Transverse colon (tissue), 4 donors: ENCODE measurements at regions not wholly inside any gene's neighbourhood (a gene's known extent, or its start where the extent isn't known, plus 50 kb on each side); places are given as distances from the start of the nearest gene placed in this dataset.

Experiments used
- DNase-seq: peaks from one replicate; pipeline ENCODE4 v3.0.0-alpha.2; 2019
- H3K27ac ChIP-seq, 4 donors: fragments of 200-600 bp; sonication (generic); 2 replicates each; pipeline ENCODE4 v1.5.1; 2016 to 2018; ENCODE audit warnings: inconsistent platforms in 4 of 4
- H3K27me3 ChIP-seq: fragments of 200-600 bp; sonication (generic); 2 replicates; pipeline ENCODE4 v1.5.1; 2017; ENCODE audit warnings: inconsistent platforms
- H3K36me3 ChIP-seq, 4 donors: fragments of 200-600 bp; sonication (generic); 2 replicates each; pipeline ENCODE4 v1.5.1; 2017 to 2019; ENCODE audit warnings: inconsistent platforms in 4 of 4
- H3K4me1 ChIP-seq, 4 donors: fragments of 200-600 bp; sonication (generic); 2 replicates each; pipeline ENCODE4 v1.5.1; 2017 to 2020; ENCODE audit warnings: inconsistent platforms in 4 of 4
- H3K4me3 ChIP-seq, 4 donors: fragments of 200-600 bp; sonication (generic); 1 replicate in 1 of 4; 2 replicates in 3 of 4; pipeline versions ENCODE4 v1.5.1 to v1.6.1; 2017 to 2019; ENCODE audit warnings: inconsistent platforms in 4 of 4
- H3K9me3 ChIP-seq, 2 donors: fragments of 200-600 bp; sonication (generic); 2 replicates each; pipeline ENCODE4 v1.5.1; 2017 to 2019; ENCODE audit warnings: inconsistent platforms in 2 of 2
- CTCF ChIP-seq, 5 experiments: fragments of 200-600 bp in 3 of 5; fragments of 450-650 bp in 2 of 5; sonication (generic) in 3 of 5; IDR thresholded peaks; 1 replicate in 2 of 5; 2 replicates in 3 of 5; pipeline ENCODE4 v1.5.1; 2016 to 2017; ENCODE audit warnings: antibody characterized with exemption in 5 of 5, inconsistent platforms in 3 of 5, mild to moderate bottlenecking in 2 of 5, moderate library complexity in 1 of 5
- EP300 ChIP-seq: sonication (generic); formaldehyde crosslinking; IDR thresholded peaks from one replicate; pipeline ENCODE4 v1.6.1; 2017; ENCODE audit warnings: antibody characterized with exemption, low read depth
- POLR2A ChIP-seq: fragments of 450-650 bp; IDR thresholded peaks from one replicate; pipeline ENCODE4 v1.6.1; 2016; ENCODE audit warnings: antibody characterized with exemption, mild to moderate bottlenecking, moderate library complexity
- POLR2AphosphoS5 ChIP-seq, 3 donors: sonication (generic); formaldehyde crosslinking; IDR thresholded peaks; one replicate each; pipeline ENCODE4 v1.6.1; 2016; ENCODE audit warnings: antibody characterized with exemption in 3 of 3
- WGBS, 2 donors: methylation state at CpG; one replicate each; pipeline ENCODE4 v1.1.5; 2018; ENCODE audit warnings: low coverage in 1 of 2; 5-methylcytosine and 5-hydroxymethylcytosine counted together
- in situ Hi-C, 4 donors: fragments of 200-750 bp; cut with MboI; loops; one replicate each; pipeline versions ENCODE4 v1.15.0 to v1.15.1; 2017; ENCODE audit warnings: low sequenced_read_pairs in 3 of 4, low pct_ligation_motif_present in 1 of 4, low pct_unique_long_range_greater_than_20kb in 1 of 4
- intact Hi-C: fragments of 100-400 bp; cut with DNase I; formaldehyde crosslinking; loops from one replicate; pipeline ENCODE4 v1.15.1; 2023; ENCODE audit warnings: low total_unique reads
- small RNA-seq, 4 donors: library from RNA; depleted of rRNA; stranded (forward); fragments of <200 nt; gene quantifications; one replicate each; pipeline ENCODE3, GENCODE V24; 2016

- no peaks in the 10 kb centered on the region for H3K9me3 ChIP-seq
- intact Hi-C loops: no loop called here
- TF ChIP-seq CTCF (IDR thresholded peaks at IDR 0.05) (no peak), EP300 (no peak), POLR2A (no peak), POLR2AphosphoS5 (IDR thresholded peaks at IDR 0.05) (no peak)
Measured at GRCh38 chr9:788777-789176, 52.7 kb upstream of the DMRT1 start.

More at GRCh38 chr9:788777-789176, 52.7 kb upstream of the DMRT1 start:
- no peak for DNase-seq
- H3K27ac ChIP-seq: no peak overlapping the region
- in situ Hi-C loops: no loop called here
- no peak overlapping the region for H3K4me3 ChIP-seq
- WGBS, 2 donors: 80 to 92% methylated on average over 2 to 6 of the region's 6 CpGs
- no peaks in the 10 kb centered on the region for H3K27me3 ChIP-seq
- H3K36me3 ChIP-seq: no peaks in the 10 kb centered on the region
- H3K4me1 ChIP-seq: no peaks in the 10 kb centered on the region

Small RNA genes lying in the stretch of these regions (small RNA-seq; reads per million reads assigned to genes)
- gene AL392089.1: 0 reads per million in 4 donors
- gene RNU6-1327P: 0 reads per million in 4 donors
